Neural cell (in vitro differentiated cells): ENCODE measurements at regions not wholly inside any gene's neighbourhood (a gene's known extent, or its start where the extent isn't known, plus 50 kb on each side); places are given as distances from the start of the nearest gene placed in this dataset.

Experiments
- H2AFZ ChIP-seq: fragments of 200-600, 300-800 bp; sonication (generic), shearing (Covaris generic); 2 replicates; pipeline ENCODE4 v1.6.0; 2014; ENCODE audit warnings: low read depth, mild to moderate bottlenecking, antibody characterized with exemption, low read length, moderate library complexity
- H3F3A ChIP-seq: fragments of 200-600 bp; shearing (Covaris generic); 2 replicates; pipeline ENCODE4 v1.6.1; 2016; ENCODE audit warnings: mild to moderate bottlenecking, moderate library complexity, mixed read lengths, antibody characterized with exemption, low read length; ENCODE audit not compliant: insufficient read depth, poor library complexity, severe bottlenecking
- H3K27ac ChIP-seq: fragments of 200-600, 300-800 bp; sonication (generic), shearing (Covaris generic); 2 replicates; pipeline ENCODE4 v1.5.1; 2014; ENCODE audit warnings: mild to moderate bottlenecking, low read length, moderate library complexity
- H3K27me3 ChIP-seq: fragments of 300-800, 200-600 bp; sonication (generic), shearing (Covaris generic); 2 replicates; pipeline ENCODE4 v1.6.0; 2014; ENCODE audit warnings: mild to moderate bottlenecking, low read depth, low read length, moderate library complexity; ENCODE audit not compliant: insufficient read depth
- H3K36me3 ChIP-seq: fragments of 300-800, 200-600 bp; sonication (generic), shearing (Covaris generic); 2 replicates; pipeline ENCODE4 v1.5.1; 2014; ENCODE audit warnings: mild to moderate bottlenecking, antibody characterized with exemption, low read length, moderate library complexity; ENCODE audit not compliant: insufficient read depth
- H3K4me2 ChIP-seq: fragments of 300-800, 200-600 bp; sonication (generic), shearing (Covaris generic); 2 replicates; pipeline ENCODE4 v1.6.0; 2014; ENCODE audit warnings: mild to moderate bottlenecking, low read length
- H3K4me3 ChIP-seq: fragments of 300-800, 200-600 bp; sonication (generic), shearing (Covaris generic); 2 replicates; pipeline ENCODE4 v1.5.1; 2014; ENCODE audit warnings: mild to moderate bottlenecking, low read length, moderate library complexity
- H3K79me2 ChIP-seq: fragments of 200-600 bp; shearing (Covaris generic); replicated peaks from 2 replicates; pipeline ENCODE4 v1.6.0; 2014; ENCODE audit warnings: mild to moderate bottlenecking, low read length, moderate library complexity; ENCODE audit not compliant: insufficient read depth
- H3K9ac ChIP-seq: fragments of 300-800, 200-600 bp; sonication (generic), shearing (Covaris generic); 2 replicates; pipeline ENCODE4 v1.6.1; 2016; ENCODE audit warnings: mild to moderate bottlenecking, low read length, mixed read lengths
- H3K9me2 ChIP-seq: fragments of 200-600 bp; shearing (Covaris generic); 2 replicates; pipeline ENCODE4 v1.6.1; 2016; ENCODE audit warnings: mild to moderate bottlenecking, low read length, mixed read lengths; ENCODE audit not compliant: insufficient read depth
- H3K9me3 ChIP-seq: fragments of 200-600, 300-800 bp; sonication (generic), shearing (Covaris generic); 2 replicates; pipeline ENCODE4 v1.6.1; 2016; ENCODE audit warnings: mild to moderate bottlenecking, mixed run types, low read length, moderate library complexity, mixed read lengths
- H4K20me1 ChIP-seq: fragments of 200-600 bp; shearing (Covaris generic); 2 replicates; pipeline ENCODE4 v1.6.1; 2016; ENCODE audit warnings: mild to moderate bottlenecking, mixed run types; ENCODE audit not compliant: insufficient read depth
- EP300 ChIP-seq: fragments of 450-650 bp; conservative IDR thresholded peaks from 2 replicates; pipeline ENCODE4 v1.6.1; 2014; ENCODE audit warnings: antibody characterized with exemption, mild to moderate bottlenecking, moderate library complexity; ENCODE audit not compliant: poor library complexity, severe bottlenecking
- EZH2 ChIP-seq: fragments of 200-600, 300-800 bp; shearing (Covaris generic), sonication (generic); IDR thresholded peaks from 2 replicates; pipeline ENCODE4 v1.6.1; 2014; ENCODE audit warnings: antibody characterized with exemption, low read length, borderline replicate concordance, mild to moderate bottlenecking; ENCODE audit not compliant: insufficient read depth, poor library complexity, severe bottlenecking
- MXI1 ChIP-seq: fragments of 450-650 bp; conservative IDR thresholded peaks from 2 replicates; pipeline ENCODE4 v1.6.1; 2014; ENCODE audit warnings: antibody characterized with exemption, mild to moderate bottlenecking; ENCODE audit not compliant: poor library complexity, severe bottlenecking
- POLR2AphosphoS5 ChIP-seq: IDR thresholded peaks from 2 replicates; pipeline ENCODE4 v1.6.1; 2012
- SMC3 ChIP-seq: fragments of 450-650 bp; conservative IDR thresholded peaks from 2 replicates; pipeline ENCODE4 v1.6.1; 2014; ENCODE audit warnings: antibody characterized with exemption, mild to moderate bottlenecking, moderate library complexity; ENCODE audit not compliant: poor library complexity
- TAF1 ChIP-seq: IDR thresholded peaks from 2 replicates; pipeline ENCODE4 v1.6.1; 2012; ENCODE audit warnings: low read depth
- TF ChIP-seq, protein P1 (sequence below): IDR thresholded peaks from 2 replicates; pipeline ENCODE4 v1.6.1; 2012; ENCODE audit warnings: borderline replicate concordance
- TF ChIP-seq, protein P2 (sequence below): fragments of 450-650 bp; IDR thresholded peaks from 2 replicates; pipeline ENCODE4 v1.5.1; 2014; ENCODE audit warnings: antibody characterized with exemption, mild to moderate bottlenecking, moderate library complexity; ENCODE audit not compliant: poor library complexity, severe bottlenecking

DNA sequence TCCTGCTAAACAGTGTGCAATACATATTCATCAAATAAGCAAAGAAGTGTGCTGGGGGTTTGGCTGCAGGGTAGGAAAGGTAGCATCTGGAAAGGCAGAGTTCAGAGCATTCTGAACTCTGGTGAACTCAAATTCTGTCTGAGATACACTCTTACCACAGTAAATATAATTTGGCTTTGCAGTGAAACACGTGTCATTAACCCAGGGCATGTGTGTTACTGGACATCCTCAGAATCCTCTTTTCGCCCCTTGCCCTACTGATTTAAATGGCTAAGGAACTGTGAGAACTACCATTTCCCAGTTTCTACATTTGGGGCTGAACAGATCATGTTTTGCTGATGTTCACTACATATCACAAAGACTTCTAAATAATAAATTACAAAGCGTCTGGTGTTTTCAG lies 562.8 kb upstream of the SGCG start:
- no peaks in the 10 kb centered on the region for H3K36me3 ChIP-seq
- no peaks in the 10 kb centered on the region for H3K9me3 ChIP-seq
- no peaks in the 10 kb centered on the region for H4K20me1 ChIP-seq
- no peak overlapping the region for H3K4me3 ChIP-seq
- no peak overlapping the region for H2AFZ ChIP-seq
- H3K4me2 ChIP-seq: no peak overlapping the region
- TF ChIP-seq, protein P1, sequence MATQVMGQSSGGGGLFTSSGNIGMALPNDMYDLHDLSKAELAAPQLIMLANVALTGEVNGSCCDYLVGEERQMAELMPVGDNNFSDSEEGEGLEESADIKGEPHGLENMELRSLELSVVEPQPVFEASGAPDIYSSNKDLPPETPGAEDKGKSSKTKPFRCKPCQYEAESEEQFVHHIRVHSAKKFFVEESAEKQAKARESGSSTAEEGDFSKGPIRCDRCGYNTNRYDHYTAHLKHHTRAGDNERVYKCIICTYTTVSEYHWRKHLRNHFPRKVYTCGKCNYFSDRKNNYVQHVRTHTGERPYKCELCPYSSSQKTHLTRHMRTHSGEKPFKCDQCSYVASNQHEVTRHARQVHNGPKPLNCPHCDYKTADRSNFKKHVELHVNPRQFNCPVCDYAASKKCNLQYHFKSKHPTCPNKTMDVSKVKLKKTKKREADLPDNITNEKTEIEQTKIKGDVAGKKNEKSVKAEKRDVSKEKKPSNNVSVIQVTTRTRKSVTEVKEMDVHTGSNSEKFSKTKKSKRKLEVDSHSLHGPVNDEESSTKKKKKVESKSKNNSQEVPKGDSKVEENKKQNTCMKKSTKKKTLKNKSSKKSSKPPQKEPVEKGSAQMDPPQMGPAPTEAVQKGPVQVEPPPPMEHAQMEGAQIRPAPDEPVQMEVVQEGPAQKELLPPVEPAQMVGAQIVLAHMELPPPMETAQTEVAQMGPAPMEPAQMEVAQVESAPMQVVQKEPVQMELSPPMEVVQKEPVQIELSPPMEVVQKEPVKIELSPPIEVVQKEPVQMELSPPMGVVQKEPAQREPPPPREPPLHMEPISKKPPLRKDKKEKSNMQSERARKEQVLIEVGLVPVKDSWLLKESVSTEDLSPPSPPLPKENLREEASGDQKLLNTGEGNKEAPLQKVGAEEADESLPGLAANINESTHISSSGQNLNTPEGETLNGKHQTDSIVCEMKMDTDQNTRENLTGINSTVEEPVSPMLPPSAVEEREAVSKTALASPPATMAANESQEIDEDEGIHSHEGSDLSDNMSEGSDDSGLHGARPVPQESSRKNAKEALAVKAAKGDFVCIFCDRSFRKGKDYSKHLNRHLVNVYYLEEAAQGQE: no peak
- TF ChIP-seq EP300: no peak
- TF ChIP-seq SMC3: no peak
- TF ChIP-seq MXI1: no peak
- TF ChIP-seq EZH2: no peak
- TF ChIP-seq, protein P2, sequence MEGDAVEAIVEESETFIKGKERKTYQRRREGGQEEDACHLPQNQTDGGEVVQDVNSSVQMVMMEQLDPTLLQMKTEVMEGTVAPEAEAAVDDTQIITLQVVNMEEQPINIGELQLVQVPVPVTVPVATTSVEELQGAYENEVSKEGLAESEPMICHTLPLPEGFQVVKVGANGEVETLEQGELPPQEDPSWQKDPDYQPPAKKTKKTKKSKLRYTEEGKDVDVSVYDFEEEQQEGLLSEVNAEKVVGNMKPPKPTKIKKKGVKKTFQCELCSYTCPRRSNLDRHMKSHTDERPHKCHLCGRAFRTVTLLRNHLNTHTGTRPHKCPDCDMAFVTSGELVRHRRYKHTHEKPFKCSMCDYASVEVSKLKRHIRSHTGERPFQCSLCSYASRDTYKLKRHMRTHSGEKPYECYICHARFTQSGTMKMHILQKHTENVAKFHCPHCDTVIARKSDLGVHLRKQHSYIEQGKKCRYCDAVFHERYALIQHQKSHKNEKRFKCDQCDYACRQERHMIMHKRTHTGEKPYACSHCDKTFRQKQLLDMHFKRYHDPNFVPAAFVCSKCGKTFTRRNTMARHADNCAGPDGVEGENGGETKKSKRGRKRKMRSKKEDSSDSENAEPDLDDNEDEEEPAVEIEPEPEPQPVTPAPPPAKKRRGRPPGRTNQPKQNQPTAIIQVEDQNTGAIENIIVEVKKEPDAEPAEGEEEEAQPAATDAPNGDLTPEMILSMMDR: no peak
- H3K9ac ChIP-seq: no peak overlapping the region
- no peak overlapping the region for H3K27ac ChIP-seq
- no peaks in the 10 kb centered on the region for H3K9me2 ChIP-seq
- no peaks in the 10 kb centered on the region for H3F3A ChIP-seq
- H3K79me2 ChIP-seq: no peaks in the 10 kb centered on the region
- no peaks in the 10 kb centered on the region for H3K27me3 ChIP-seq

DNA sequence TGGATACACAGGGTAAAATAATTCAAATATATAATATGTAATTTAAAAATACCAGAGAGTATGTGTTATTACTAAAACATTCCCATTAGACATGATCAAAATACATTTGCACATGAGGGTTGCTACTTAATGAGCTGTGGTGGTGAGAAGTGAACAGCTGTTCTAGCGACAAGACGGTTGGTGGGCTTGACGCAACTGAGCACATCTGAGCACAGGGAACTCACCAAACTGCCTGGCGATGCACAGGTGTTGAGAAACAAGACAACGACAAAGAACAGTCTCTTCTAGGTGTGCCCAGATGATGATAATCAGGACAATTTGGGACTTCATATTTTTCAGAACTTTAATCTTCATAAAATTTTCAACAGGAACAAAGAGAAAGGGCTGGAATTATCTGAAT lies 555.1 kb upstream of the SGCG start:
- H3K36me3 ChIP-seq: no peaks in the 10 kb centered on the region
- H3K9me3 ChIP-seq: no peaks in the 10 kb centered on the region
- H3K27ac ChIP-seq: no peak overlapping the region
- no peaks in the 10 kb centered on the region for H3K79me2 ChIP-seq
- no peaks in the 10 kb centered on the region for H3K9me2 ChIP-seq
- H4K20me1 ChIP-seq: no peaks in the 10 kb centered on the region
- H3K9ac ChIP-seq: no peak overlapping the region
- TF ChIP-seq TAF1 (no peak), POLR2AphosphoS5 (no peak), EZH2 (no peak), SMC3 (no peak)
- TF ChIP-seq, protein P1: no peak
- TF ChIP-seq, protein P2: no peak
- no peak overlapping the region for H3K4me2 ChIP-seq
- no peaks in the 10 kb centered on the region for H3F3A ChIP-seq
- H3K4me3 ChIP-seq: no peak overlapping the region
- H3K27me3 ChIP-seq: no peaks in the 10 kb centered on the region
- H2AFZ ChIP-seq: no peak overlapping the region
